ENCODE measurements at regions not wholly inside any gene's neighbourhood (a gene's known extent, or its start where the extent isn't known, plus 50 kb on each side); places are given as distances from the start of the nearest gene placed in this dataset.
"Not testable (repeated sequence)": the region's sequence is repeated elsewhere in the genome, so short reads cannot be mapped to it uniquely, and the experiment has no call there.

DNA sequence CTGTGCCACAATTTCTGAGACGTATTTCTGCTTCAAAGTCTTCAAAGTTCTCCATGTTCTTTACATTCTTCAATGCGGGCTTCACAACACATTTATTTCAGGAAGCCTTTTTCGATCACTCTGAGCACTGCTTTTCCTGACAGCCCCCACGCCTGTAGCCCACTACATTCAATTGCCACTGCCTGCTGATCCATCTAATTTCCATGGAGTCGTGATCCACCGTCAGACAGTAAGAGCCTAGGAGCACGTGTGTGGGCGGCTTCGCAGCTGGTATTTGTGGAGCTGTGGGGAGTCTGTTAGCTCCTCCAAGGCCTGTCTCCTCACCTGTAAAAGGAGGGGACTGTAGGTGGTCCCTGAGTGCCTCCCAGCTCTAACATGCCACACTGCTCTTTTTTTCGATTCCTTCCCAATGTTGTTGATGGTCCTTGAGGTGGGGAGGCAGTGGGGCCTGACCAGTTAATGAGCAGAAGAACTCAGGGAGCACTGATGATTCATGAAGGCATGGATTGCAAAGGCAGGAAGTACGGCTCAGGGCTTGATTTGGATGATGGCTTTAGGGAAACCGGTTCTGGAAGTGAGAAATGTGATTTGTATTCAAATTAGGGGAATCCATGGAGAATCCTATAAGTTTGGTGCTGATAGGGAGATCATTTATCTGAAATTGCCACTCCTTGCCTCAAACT, 401.1 kb upstream of the PODXL start:
- no peak for DNase-seq

GRCh38 chr7:131956864-131957263, 400.4 kb upstream of the PODXL start:
- no peak for DNase-seq

GRCh38 chr7:131955679-131956078, 399.3 kb upstream of the PODXL start:
- DNase-seq: no peak

- no peak for DNase-seq
These were observed 396.8 kb upstream of the PODXL start for GRCh38 chr7:131953184-131953583.

- DNase-seq: no peak
These were observed 395.9 kb upstream of the PODXL start for GRCh38 chr7:131952365-131952764.

DNA sequence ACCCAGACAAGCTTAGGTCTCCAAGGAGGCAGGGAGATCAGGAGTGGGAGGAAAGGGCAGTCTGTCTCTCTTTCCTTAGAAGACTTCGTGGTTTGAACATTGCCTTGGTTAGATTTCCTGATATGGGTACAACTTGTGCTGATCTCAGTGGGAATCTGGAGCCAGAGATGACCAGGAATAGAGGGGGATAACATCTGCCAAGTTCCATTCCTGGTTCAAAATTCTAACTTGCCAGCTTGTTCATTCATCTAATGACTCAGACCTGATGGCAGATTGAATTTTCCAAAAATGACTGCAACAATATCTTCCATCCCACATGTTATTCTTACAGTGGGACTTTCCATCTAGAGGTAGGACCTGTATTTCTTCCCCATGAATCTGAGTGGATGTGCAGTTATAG, 394.3 kb upstream of the PODXL start:
- no peak for DNase-seq

DNA sequence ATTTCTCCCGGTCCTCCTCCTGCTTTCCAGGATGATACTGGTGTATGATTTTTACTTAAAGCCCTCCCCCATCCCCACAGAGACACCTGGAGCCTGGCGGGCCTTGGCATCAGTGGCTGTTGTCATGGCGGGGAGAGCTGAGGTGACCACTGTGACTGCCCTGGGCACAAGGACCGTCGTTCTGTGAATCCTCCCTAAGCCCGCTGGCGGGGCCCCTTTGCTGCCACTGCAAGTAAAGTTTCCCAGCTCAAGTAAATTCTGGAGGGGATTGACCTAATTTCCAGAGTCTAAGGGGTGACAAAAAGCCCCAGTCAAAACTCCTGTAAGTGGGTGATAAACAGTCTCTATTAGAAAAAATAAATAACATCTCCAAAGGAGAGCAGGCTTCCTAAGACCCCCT, 393.2 kb upstream of the PODXL start:
- DNase-seq: no peak

- no peak for DNase-seq
These were observed 392.1 kb upstream of the PODXL start for GRCh38 chr7:131948434-131949053.

- no peak for DNase-seq
These were observed 391.2 kb upstream of the PODXL start for GRCh38 chr7:131947661-131948060.

DNA sequence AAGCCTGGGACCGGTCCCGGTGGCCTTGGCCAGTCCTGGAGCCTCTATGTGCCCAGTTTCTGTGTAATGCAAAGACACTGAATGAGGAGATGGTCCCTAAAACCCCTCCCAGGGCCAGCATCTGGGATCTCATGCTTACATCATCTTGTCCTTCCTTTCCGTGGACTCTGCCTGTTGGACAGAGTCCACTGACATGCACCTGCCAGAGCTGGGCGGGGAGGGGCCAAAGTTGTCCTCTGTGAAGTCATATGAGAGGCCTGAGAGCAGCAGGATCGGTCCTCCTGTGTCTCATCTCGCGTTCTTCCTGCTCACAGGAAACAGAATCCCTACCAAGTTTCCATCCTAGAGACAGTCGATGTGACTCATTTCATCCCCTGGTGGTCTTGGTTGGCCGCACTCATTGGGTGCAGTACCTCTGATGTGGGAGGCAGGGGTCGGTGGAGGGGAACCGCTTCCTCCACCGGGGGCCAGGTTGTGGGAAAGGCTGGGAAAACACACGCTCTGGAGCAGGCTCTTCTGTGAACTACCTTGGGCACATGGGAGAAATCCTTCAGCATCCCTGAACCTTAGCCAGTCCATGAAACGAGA, 389.6 kb upstream of the PODXL start:
- no peak for DNase-seq

DNA sequence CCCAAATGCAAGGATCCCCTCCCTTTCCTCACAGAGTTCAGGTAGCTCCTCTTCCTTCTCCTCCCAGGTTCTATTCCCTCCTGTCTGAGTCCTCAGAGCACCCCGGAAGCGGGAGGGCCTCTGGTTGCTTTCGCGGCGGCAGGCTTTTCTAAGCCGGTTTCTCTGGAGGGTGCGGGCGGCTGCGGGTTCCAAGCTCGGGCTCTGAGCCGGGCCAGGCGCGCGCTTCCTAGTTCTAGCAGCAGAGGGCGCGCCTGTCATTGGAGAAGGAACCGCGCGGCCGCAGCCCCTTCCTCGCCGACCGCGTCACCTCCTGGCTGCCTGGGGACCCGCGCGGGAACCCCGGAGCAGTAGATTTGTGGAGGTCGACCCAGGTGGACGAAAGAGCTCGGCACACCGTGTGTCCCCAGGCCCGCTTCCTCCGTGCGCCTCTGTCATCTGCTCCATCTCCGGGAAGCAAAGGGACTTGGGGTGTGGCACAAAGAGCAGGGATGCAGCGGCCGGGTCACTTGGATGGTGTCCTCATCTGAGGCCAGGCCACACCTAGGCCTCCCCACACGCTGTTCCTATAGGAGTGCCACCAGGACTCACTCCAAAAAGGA, 389.0 kb upstream of the PODXL start:
- peak in 1 of 2 donors; percentile 24 for DNase-seq

GRCh38 chr7:131944556-131945069, 388.2 kb upstream of the PODXL start:
- DNase-seq: no peak

GRCh38 chr7:131943646-131944045, 387.2 kb upstream of the PODXL start:
- DNase-seq: no peak

- no peak for DNase-seq
These were observed 386.8 kb upstream of the PODXL start for GRCh38 chr7:131943211-131943610.

DNA sequence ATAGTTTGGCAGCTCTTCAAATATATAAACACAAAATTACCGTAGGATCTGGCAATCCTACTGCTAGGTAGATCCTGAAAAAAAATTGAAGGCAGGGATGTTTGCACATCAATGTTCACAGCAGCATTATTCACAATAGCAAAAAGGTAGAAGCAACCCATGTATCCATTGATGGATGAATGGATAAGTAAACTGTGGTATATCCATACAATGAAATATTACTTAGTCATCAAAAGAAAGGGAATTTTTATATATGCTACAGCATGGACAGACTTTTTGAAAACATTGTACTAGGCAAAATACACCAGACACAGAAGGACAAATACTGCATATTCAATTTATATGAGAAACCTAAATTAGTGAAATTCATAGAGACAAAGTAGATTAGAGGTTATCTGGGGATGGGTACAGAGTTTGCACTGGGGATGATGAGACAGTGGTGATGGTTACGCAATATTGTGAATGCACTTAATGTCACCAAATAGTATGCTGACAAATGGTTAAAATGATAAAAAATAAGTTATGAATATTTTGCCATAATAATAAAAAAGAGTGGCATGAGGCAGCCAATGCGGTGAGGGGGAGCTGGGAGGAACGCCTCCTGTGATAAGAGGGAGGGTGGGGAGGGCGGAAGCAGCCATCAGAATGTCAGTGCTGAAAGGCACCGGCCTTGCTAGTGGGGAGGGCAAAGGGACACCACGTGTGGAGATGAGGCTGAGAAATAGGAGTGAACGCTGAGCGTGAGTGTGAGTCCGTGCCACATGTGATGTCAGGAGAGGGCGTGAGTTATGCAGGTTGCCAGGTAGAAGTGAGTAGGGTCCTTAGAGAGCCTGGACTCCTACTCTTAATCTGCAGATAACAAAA, 386.1 kb upstream of the PODXL start:
- DNase-seq: no peak

GRCh38 chr7:131941291-131941690, 384.9 kb upstream of the PODXL start:
- no peak for DNase-seq

DNA sequence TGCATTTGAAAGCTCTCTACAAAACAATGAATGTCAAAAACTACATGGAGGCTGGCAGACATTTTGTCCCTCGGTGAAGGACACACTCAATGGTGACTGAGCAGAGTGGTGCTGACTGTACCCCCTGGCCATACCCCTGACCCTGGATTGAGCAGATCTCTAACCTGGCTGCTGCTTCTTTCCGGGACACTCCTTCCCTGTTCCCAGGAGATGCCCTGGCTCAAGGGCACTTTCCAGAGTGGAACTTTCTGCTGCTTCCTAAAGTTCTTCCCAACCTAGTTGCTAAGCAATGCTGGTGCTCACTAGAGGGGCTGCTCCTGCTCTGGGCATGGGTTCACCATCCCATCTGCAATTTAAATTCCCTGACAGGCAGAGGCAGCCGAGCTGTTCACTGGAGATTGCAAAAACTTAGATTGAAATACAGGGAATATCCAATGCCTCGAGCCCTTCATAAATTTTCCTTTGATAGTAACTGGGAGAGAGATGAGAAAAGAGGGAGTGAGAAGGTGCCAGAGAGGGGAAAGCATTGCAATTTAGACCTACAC, 384.3 kb upstream of the PODXL start:
- DNase-seq: no peak

- DNase-seq: not testable (repeated sequence)
These were observed 382.4 kb upstream of the PODXL start for GRCh38 chr7:131938788-131939187.

DNA sequence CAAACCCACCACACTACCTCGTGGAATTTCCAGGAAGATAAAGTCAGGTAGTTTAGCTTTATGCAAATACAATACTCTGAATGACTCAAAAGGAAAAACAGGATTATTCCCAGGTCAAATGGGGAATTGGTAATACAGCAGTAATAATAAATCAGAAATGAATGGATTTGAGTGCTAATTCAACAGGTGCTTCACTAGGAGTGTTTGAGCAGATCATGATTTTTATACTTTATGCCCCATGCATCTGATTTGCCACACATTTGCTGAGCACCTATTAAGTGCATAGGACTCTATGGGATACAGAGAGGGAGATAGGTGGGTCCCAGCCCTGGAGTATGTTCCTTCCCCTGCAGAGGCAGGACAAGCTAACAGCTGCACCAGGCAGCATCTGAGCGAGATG, 381.4 kb upstream of the PODXL start:
- DNase-seq: no peak

- DNase-seq: no peak
These were observed 378.8 kb upstream of the PODXL start for GRCh38 chr7:131935180-131935579.

DNA sequence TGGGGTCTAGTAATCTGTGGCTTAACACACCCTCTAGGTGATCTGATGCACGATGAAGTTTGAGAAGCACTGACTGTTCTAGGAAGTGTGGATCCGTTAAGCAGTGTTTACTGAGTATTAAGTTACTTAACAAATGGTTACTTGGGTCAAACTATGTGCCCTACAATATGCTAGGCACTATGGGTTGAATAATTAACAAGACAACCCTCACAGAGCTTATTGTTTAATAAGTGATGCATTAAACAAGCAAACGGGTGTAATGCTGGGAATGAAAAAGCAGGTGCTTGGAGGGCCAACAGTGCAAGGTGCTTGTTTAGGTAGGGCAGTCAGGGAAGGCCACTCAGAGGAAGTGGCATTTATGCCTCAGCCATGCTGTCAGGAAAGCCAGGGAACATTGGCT, 378.0 kb upstream of the PODXL start:
- DNase-seq: no peak

GRCh38 chr7:131933751-131934289, 377.4 kb upstream of the PODXL start:
- no peak for DNase-seq

All from bone marrow (tissue), 2 donors.